ENCODE measurements at regions not wholly inside any gene's neighbourhood (a gene's known extent, or its start where the extent isn't known, plus 50 kb on each side); places are given as distances from the start of the nearest gene placed in this dataset.

DNA sequence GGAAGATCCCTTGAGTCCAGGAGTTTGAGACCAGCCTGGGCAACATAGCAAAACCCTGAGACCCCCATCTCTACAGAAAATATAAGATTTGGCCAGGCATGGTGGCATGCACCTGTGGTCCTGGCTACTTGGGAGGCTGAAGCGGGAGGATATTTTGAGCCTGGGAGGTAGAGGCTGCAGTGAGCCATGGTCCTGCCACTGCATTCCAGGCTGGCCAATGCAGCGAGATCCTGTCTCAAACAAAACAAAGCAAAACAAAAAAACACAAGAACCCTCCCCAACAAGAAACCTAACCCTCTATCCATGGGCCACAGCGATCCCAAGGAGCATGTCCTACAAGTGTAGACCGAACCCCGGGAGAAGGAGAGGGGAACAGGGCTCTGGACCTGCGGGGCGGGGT, 133.3 kb downstream of the MGAT5B start:
- no peak for DNase-seq

DNA sequence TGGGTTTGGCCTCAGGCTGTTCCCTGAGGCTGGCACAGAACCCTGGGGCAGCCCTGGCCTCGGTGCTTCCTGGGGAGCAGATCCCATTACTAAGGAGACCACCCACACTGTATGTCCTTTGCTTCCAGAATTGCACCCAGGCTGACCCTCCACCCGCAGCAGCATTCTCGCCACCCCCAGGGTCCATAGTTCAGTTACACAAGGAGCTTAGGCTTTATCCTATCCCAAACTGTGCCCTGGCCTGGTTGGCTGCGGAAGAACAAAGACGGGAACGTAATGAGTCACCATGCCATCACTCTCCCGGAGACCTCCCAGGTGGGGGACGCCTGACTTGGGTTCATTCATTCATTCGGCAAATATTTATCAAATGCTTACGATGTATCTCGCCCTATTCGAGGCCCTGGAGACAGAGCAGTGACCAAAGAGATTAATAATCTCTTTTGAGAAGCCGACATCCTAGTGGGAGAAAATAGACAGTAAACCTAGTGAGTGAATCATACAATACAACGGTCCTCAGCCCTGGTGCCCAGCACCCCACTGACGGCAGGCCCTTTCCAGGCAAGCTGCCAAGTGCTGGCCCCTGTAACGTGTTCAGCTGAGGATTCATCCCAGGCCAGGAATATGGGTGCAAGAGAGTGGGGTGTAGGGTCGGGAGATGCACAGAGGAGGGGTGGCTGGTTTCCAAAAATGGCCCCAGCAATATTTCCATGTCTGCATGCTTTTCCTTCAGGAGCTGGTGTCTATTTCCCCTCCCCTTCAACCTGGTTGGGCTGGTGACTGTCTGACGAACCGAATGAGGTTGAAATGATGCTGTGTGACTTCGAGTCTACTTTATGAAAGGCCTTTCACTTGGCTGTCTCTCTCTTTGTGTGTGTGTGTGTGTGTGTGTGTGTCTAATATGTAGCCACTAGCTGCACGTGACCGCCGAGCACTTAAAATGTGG, 134.2 kb downstream of the MGAT5B start:
- DNase-seq: peak; percentile 47

DNA sequence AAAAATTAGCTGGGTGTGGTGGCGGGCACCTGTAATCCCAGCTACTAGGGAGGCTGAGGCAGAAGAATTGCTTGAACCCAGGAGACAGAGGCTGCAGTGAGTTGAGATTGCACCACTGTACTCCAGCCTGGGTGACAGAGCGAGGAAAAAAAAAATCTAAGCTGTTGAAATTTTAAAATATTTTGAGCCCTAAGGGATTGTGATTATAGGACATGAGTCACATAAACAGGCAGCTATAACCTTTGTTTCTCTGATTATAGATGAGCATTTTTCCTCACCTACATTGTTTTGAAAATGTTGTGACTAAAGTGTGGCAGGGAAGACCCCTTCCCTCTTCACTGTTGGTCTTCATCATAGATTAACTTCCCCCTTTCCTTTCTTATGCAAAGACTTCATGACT, 135.5 kb downstream of the MGAT5B start:
- DNase-seq: no peak

DNA sequence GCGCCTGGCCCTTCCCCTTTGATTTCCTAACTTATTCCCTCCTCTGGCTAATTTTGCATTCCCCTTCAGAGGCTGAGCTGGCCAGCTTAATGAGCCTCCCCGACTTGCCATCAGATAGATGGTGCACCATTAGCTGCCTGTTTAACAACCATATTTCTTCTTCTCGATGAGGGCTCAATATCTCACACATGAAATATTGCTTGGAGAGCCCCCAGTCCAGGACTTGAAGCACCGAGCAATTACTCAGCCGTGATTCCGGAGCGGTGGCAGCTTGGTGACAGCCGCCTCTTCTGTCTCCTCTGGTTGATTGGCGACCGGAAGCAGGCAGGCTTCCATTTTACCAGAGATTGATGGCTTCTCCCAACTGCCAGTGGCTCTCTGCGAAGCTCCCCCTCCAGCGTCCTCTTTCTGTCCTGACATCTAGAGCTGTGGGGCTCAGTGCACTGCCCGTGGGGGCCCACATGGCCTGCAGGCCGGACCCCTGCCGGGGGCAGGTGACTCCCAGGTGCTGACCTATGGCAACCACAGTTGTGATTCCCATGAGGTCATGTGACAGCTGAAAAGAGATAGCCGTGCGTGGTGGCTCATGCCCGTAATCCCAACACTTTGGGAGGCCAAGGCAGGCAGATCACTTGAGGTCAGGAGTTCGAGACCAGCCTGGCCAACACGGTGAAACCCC, 133.7 kb upstream of the SEC14L1 start:
- no peak for DNase-seq

DNA sequence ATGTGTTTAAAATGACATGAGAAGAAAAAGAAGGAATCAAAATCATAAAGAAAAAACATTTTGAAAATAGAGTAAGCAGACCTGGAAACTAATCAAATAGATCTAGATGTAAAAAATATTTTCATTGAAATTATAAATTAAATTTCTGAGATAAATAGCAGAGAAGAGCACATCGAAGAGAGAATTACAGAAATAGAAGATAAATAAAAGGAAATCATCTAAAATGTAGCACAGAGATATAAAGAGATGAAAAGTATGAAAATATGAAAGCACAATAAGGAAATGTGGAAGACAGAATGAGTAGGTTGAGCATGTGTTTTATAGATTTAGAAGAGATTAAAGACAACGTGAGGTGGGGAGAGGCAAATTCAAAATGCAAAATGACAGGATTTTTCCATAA, 130.9 kb upstream of the SEC14L1 start:
- no peak for DNase-seq

DNA sequence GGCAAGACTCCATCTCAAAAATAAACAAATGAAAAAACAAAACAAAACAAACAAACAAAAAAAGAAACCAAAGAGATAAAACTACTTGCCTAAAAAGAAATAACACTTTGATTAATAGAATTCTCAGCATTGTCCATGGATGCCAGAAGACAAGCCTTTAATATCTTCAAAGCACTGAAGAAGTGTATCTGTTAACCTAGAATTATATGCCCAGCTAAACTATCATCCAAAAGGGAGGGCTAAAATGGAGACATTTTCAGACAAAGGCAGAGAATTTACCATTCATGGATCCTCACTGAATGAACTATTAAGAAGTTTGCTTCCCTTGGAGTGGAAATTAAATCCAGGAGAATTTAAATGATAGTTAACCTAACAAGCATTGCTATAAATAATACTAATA, 130.1 kb upstream of the SEC14L1 start:
- no peak for DNase-seq

DNA sequence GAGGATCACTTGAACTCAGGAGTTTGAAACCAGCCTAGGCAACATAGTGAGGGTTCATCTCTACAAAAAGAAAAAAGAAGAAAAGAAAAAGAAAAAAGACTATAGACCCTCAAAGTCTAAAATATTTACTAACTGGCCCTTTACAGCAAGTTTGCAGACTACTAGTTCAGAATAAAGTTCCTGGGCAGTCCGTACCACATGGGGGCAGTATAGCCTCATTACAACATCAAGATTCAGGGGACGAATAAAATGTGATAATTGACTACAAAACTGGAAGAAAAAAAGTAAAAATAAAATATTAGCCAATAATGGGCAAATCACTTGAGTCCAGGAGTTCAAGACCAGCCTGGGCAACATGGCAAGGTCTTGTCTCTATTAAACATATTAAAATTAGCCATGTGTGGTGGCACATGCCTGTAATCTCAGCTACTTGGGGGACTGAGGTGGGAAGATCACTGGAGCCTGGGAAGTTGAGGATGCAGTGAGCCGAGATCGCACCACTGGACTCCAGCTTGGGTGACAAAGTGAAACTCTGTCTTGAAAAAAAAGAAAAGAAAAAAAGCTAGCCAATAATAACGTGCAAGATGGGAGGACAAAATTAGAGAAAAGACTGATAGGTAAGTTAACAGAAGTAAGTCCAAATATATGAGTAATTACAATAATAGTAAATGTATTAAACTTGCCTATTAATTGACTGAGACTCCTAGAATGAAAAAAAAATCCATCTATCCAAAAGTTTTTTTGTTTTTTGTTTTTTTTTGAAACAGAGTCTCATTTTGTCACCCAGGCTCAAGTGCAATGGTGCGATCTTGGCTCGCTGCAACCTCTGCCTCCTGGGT, 129.4 kb upstream of the SEC14L1 start:
- peak; percentile 44 for DNase-seq

DNA sequence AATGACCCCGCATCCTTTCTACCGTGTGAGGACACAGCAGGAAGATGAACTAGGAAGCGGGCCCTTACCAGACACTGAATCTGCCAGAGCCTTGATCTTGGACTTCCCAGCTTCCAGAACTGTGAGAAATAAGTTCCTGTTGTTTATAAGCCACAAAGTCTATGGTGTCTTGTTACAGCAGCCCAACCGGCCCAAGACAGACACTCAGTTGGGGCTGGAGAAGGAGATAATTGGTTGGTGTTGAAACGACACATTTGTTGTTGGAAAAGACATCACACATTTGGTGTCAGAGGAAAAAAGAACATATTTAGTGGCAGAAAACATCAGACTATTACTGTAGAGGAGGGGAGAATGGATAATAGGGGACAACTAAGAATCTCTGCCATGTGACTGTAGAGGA, 122.3 kb upstream of the SEC14L1 start:
- DNase-seq: no peak

DNA sequence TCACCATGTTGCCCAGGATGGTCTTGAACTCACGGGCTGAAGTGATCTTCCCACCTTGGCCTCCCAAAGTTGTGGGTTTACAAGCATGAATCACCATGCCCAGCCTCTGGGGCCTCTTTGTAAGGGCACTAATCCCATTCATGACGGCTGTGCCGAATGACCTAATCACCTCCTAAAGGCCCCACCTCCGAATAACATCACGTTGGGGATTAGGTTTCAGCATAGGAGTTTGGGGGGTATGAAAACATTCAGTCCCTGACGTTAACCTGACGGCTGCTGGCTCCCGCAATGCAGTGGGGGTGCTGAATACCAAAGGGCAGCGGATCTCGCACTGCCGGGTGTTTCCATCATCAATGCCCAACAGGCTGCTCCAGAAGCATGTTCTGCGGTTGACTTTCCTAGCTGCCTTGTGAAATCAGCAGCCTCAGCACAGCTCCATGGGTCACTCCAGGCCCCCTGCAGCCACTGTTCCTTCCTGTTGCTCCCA, 120.8 kb upstream of the SEC14L1 start:
- DNase-seq: no peak

DNA sequence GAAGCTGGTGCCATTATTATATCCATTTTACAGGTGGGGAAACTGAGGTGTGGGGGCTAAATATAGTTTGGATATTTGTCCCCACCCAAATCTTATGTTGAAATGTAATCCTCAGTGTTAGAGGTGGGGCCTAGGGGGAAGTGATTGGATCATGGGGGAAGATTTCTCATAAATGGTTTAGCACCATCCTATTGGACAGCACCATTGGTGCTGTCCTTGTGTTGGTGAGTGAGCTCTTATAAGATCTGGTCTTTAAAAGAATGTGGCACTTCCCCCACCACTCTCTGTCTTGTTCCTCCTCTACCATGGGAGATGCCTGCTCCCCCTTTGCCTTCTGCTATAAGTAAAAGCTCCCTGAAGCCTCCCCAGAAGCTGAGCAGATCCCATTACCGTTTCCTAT, 119.8 kb upstream of the SEC14L1 start:
- no peak for DNase-seq

DNA sequence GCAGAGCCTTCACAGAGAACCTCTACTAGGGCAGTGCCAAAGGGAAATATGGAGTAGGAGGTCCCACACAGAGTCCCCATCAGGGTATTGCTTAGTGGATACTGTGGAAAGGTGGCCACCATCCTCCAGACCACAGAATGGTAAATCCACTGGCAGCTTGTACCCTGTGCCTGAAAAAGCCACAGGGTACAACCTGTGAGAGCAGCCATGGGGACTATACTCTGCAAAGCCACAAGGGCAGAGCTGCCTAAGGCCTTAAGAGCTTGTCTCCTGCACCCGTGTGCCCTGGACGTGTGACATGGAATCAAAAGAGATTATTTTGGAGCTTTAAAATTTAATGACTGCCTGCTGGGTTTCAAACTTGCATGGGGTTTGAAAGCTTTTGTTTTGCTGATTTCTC, 118.0 kb upstream of the SEC14L1 start:
- DNase-seq: no peak

DNA sequence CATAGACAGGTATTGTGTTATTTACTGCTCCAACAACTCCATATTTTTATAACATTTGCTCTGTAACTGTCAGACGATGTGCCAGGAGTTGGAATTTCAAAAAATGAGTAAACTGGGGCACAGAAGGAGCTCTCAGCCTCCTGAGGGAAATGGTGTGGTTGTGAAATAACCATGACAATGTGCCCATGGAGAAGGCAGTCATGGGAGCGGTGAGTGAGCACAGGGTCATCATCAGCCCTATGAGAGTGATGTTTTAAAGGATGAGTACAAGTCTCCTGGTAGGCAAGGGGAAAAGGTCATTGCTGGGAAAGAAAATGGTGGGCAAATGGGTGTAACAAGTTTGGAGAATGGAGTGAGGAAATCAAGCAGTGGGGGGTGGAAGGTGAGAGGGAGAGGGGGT, 115.0 kb upstream of the SEC14L1 start:
- DNase-seq: no peak

DNA sequence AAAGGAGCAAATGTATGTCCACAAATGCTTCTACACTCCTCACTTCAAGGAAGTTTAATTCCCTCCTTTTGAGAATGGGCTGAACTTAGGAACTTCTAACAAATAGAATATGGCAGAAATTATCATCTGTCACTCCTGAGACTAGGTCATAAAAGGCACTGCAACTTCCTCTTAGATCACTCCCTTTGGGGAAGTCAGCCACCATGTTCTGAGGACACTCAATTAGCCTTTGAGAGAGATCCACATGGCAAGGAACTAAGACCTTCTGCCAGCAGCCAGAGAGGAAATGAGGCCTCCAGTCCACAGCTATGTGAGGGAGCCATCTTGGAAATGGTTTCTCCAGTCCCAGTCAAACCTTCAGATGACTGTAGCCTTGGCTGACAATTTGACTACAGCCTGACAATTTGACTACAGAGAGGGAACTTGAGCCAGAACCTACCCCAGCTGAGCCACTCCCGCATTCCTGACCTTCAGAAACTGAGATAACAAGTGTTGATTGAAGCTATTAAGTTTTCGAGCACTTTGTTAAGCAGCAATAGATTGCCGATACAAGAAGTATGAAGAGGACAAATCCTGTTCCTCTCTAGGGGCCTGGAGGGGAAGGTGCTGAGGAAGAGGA, 113.4 kb upstream of the SEC14L1 start:
- no peak for DNase-seq

DNA sequence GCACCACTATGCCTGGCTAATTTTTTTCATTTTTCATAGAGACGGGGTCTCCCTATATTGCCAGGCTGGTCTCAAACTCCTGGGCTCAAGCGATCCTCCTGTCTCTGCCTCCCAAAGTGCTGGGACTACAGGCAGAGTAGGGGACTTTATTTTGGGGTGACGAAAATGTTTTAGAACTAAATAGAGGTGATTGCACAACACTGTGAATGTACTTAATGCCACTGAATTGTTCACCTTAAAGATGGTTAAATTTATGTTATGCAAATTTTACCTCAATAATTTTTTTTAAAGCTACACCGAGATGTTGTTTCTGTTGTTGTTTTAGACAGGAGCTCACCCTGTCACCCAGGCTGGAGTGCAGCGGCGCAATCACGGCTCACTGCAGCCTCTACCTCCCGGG, 111.9 kb upstream of the SEC14L1 start:
- no peak for DNase-seq

DNA sequence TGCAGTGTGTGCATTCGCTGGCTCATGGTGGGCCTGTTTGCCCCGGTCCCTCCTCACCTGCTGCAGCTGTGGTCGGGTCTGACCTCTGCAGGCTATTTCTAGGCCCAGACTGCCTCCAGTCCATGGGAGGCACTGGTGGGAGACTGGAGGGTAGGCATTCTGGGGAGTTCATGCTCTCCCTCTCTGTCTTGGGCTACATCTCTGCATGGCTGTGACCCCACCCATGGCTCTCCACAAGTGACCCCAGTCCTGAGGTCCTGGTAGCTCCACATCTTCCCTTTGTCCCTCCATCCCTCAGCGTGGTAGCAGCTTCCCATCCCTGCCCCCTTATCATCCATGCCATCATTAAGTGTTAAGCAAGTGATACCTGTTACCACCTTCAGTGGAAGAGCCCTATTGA, 107.8 kb upstream of the SEC14L1 start:
- no peak for DNase-seq

DNA sequence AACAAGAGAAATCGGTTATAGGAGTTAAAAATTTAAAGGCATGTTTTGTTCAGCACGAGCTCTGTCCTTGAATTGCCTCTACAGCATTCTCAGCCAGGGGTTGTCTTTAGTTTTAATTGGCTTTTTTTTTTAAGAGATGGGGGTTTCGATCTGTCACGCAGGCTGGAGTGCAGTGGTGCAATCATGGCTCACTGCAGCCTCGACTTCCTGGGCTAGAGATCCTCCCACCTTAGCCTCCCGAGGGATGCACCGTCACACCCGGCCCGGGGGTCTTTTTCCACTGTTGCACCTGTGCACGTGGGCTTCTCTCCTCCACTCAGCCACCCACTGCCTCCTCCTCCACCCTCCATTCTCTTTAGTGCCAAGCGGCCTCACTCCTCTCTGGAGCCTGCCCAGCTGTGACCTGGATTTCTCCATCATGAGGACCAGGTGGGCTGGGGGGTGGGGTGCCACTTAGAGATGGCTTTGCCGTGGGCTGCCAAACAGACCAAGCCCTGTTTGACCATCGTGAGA, 106.8 kb upstream of the SEC14L1 start:
- no peak for DNase-seq

DNA sequence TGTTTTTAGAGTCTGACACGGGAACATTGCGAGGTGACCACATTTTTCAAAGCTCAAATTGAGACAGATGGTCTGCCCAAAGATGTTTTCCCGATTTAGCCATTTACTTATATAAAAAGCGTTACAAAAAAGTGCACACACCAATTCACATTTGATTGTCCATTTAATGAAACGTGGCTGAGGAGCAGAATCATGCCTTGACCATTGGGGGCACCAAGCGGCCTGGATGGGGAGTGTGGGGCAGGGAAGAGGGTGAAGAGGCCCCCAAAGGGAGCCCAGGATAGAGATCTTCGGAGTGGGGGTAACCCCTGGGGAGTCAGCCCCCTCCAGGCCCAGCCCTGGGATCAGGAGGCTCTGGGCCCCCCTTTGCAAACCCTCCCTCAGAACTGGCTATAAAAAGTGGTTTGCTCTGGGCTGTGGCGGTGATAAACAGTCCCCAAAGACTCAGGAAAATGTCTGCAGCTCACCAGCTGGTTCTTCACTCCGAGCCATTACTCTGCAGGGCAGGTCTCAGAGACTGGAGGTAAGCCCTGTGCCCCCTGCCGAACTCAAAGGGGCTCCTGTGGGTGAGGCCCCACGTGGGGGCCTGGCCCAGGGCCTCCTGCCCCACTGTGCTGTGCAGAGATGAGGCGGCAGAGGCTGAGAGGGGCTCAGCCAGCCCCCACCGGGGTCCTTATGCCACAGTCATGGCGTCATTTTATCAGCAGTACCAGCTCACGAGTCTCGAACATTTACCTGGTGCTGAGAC, 105.9 kb upstream of the SEC14L1 start:
- DNase-seq: no peak

DNA sequence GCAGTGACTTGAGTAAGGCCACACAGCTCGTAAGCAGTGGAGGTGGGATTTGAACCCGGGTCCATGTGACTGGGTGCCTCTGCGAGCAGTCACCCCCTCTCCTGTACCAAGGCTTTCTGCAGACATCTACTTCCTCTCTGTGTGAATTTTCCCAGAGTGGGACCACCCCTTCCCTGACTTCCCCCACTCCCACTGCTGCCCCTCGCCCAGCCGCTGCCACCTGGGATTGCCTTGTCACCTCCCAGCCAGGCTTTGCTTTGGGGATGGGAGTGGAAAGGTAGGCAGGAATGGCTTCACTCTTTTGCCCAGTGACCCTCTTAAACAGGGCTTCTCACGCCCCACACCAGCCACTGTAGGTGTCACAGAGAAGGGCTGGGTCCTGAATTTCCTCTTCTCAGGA, 105.2 kb upstream of the SEC14L1 start:
- no peak for DNase-seq

DNA sequence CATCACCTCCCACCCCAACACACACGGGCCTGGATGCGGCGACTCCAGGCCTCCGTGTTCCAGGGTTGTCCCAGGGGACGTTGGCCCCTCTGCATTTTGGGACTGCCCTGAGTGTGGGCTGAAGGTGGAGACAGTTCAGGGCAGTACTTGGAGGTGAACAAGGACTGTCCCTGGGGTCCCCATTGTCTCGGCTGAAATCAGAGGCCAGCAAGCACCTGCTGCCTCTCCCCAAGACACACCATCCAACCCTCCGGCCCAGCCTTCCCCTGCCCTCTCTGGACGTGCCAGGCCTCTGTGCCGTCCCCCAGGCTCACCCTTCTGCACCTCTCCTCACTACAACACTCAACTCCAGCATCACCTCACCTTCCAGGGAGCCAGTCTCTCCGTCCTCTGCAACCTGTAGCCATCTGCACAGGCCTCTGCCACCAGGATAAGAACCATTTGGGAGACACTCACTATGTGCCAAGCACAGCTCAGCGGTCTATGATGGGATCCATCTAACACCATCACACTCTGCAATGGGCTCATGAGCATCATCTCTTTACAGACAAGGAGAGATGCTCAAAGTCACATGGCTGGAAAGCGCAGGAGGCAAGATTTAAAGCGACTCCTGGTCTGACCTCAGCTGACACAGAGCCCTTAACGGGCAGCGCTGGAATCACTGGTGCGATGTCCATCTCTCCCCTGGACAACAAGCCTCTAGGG, 104.5 kb upstream of the SEC14L1 start:
- no peak for DNase-seq

DNA sequence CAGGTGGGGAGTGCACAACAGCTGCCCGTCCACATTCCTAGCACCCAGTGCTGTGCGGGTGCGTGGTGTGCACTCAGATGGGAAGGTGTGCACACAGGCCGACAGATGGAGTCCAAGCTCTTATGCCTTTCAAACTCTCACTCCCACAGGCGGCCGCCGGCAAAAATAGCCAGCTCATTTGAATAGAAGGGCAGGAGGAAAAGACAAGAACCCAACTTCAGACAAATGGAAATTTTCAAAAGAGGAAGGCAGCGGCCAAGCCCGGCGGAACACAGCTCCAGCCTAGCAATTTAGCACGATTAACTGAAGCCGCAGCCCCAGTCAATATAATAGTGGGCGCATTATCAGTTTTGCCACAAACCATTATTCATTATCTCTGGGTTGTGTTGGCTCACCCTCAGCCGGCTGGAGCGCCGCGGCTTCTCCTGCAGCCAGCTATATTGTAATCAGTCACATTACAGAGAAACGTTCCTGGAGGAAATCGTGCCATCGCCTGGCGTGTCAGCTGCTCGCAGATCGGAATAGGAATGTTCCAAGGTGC, 103.9 kb upstream of the SEC14L1 start:
- no peak for DNase-seq

DNA sequence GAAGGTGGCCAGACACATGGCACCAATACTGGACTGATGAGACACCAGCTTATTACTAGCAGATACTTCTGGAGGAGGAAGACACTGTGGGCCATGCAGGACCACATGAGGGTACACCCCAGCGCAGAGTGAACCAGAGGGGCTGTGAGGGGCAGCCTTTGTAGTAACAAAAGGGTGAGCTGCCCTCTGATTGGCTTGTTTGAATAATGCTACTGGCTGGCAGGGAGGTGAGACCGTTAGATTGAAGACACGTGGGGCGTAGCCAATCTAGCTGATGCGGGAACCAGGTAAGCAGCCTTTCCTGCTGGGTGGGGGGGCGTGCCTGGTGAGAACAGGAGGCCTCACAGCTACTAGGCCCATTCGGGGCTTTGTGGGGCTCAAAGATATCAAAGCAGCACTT, 102.8 kb upstream of the SEC14L1 start:
- no peak for DNase-seq
